GM18858 (cell line): ENCODE measurements at regions not wholly inside any gene's neighbourhood (a gene's known extent, or its start where the extent isn't known, plus 50 kb on each side); places are given as distances from the start of the nearest gene placed in this dataset.

Experiments
- ATAC-seq: cut with Tn5 transposase; IDR thresholded peaks from one replicate; pipeline ENCODE4 v1.9.1; 2021; ENCODE audit not compliant: unreplicated experiment

- ATAC-seq: no peak
Measured at GRCh38 chr13:31049833-31050232, 111.9 kb downstream of the HSPH1 start.

- no peak for ATAC-seq
Measured at GRCh38 chr13:31049083-31049482, 112.6 kb downstream of the HSPH1 start.

- no peak for ATAC-seq
Measured at GRCh38 chr13:31048521-31048920, 113.2 kb downstream of the HSPH1 start.

GRCh38 chr13:31046711-31047279, 114.3 kb downstream of the TEX26 start:
- no peak for ATAC-seq

- peak; percentile 41 for ATAC-seq
Measured at GRCh38 chr13:31045286-31046081, 113.0 kb downstream of the TEX26 start.

- peak; percentile 79 for ATAC-seq
Measured at GRCh38 chr13:31044364-31045285, 112.2 kb downstream of the TEX26 start.

GRCh38 chr13:31043957-31044356, 111.5 kb downstream of the TEX26 start:
- ATAC-seq: peak; percentile 5

- no peak for ATAC-seq
Measured at GRCh38 chr13:31042481-31043165, 110.2 kb downstream of the TEX26 start.

- ATAC-seq: no peak
Measured at GRCh38 chr13:31042049-31042448, 109.6 kb downstream of the TEX26 start.

GRCh38 chr13:31038834-31039552, 106.5 kb downstream of the TEX26 start:
- ATAC-seq: peak; percentile 87

- no peak for ATAC-seq
Measured at GRCh38 chr13:31037874-31038500, 105.5 kb downstream of the TEX26 start.

- no peak for ATAC-seq
Measured at GRCh38 chr13:31036731-31037695, 104.6 kb downstream of the TEX26 start.

- ATAC-seq: no peak
Measured at GRCh38 chr13:31035185-31035965, 102.9 kb downstream of the TEX26 start.

- ATAC-seq: no peak
Measured at GRCh38 chr13:31032528-31033113, 100.2 kb downstream of the TEX26 start.

GRCh38 chr13:31031482-31031881, 99.0 kb downstream of the TEX26 start:
- ATAC-seq: no peak

- ATAC-seq: no peak
Measured at GRCh38 chr13:31029102-31029501, 96.6 kb downstream of the TEX26 start.

- ATAC-seq: no peak
Measured at GRCh38 chr13:31027136-31027535, 94.7 kb downstream of the TEX26 start.
